ENCODE measurements at regions not wholly inside any gene's neighbourhood (a gene's known extent, or its start where the extent isn't known, plus 50 kb on each side); places are given as distances from the start of the nearest gene placed in this dataset.

DNA sequence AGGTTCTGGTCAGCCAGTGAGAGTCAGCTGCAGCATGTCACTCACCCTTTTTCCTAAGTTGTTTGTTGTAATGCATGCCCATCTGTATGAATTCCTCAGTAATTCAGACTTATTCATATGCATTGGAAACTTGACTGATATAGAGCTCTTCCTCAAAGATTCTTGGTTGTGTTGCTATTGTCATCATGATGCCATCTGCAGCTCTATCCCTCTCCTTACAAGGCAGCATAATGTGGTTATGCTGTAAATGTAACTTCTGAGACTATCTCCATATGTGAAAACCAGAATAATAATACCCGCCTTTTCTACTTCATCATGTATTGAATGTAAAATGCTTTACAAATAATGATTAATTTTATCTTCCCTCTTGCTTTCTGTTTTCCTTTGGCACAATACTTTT is 252.6 kb upstream of the MTPN start:
- no peak for DNase-seq
- Histone ChIP-seq H3K27me3 (no peaks in the 10 kb centered on the region), H3K4me1 (no peaks in the 10 kb centered on the region), H3K9me3 (no peaks in the 10 kb centered on the region), H3K4me3 (no peak overlapping the region), H3K27ac (no peak overlapping the region), H3K36me3 (no peaks in the 10 kb centered on the region)
- WGBS, 2 donors: 94 to 100% methylated on average over 1 of the region's 1 CpG
- intact Hi-C loops (cut with DNase I): no loop called here
- TF ChIP-seq, protein P1, sequence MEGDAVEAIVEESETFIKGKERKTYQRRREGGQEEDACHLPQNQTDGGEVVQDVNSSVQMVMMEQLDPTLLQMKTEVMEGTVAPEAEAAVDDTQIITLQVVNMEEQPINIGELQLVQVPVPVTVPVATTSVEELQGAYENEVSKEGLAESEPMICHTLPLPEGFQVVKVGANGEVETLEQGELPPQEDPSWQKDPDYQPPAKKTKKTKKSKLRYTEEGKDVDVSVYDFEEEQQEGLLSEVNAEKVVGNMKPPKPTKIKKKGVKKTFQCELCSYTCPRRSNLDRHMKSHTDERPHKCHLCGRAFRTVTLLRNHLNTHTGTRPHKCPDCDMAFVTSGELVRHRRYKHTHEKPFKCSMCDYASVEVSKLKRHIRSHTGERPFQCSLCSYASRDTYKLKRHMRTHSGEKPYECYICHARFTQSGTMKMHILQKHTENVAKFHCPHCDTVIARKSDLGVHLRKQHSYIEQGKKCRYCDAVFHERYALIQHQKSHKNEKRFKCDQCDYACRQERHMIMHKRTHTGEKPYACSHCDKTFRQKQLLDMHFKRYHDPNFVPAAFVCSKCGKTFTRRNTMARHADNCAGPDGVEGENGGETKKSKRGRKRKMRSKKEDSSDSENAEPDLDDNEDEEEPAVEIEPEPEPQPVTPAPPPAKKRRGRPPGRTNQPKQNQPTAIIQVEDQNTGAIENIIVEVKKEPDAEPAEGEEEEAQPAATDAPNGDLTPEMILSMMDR (IDR thresholded peaks at IDR 0.05): no peak
- no peak for TF ChIP-seq POLR2A (IDR thresholded peaks at IDR 0.05)

GRCh38 chr7:136228171-136228570 is 251.0 kb upstream of the MTPN start:
- DNase-seq: no peak
- no peak overlapping the region for H3K4me3 ChIP-seq
- no peaks in the 10 kb centered on the region for H3K4me1 ChIP-seq
- H3K9me3 ChIP-seq: no peaks in the 10 kb centered on the region
- intact Hi-C loops (cut with DNase I): no loop called here
- no peak overlapping the region for H3K27ac ChIP-seq
- no peaks in the 10 kb centered on the region for H3K27me3 ChIP-seq
- TF ChIP-seq, protein P1 (IDR thresholded peaks at IDR 0.05): no peak
- TF ChIP-seq POLR2A (IDR thresholded peaks at IDR 0.05): no peak
- H3K36me3 ChIP-seq: no peaks in the 10 kb centered on the region
- WGBS, 2 donors: 43 to 61% methylated on average over 3 of the region's 3 CpGs

- DNase-seq: no peak
- TF ChIP-seq, protein P1 (IDR thresholded peaks at IDR 0.05): no peak
- TF ChIP-seq POLR2A (IDR thresholded peaks at IDR 0.05): no peak
- H3K4me3 ChIP-seq: no peak overlapping the region
- H3K36me3 ChIP-seq: no peaks in the 10 kb centered on the region
- no peaks in the 10 kb centered on the region for H3K27me3 ChIP-seq
- no peaks in the 10 kb centered on the region for H3K9me3 ChIP-seq
- intact Hi-C loops (cut with DNase I): no loop called here
- WGBS, 2 donors: 28 to 43% methylated on average over 1 of the region's 1 CpG
- no peak overlapping the region for H3K27ac ChIP-seq
- no peaks in the 10 kb centered on the region for H3K4me1 ChIP-seq
Measured at GRCh38 chr7:136214356-136214755, 237.2 kb upstream of the MTPN start.

DNA sequence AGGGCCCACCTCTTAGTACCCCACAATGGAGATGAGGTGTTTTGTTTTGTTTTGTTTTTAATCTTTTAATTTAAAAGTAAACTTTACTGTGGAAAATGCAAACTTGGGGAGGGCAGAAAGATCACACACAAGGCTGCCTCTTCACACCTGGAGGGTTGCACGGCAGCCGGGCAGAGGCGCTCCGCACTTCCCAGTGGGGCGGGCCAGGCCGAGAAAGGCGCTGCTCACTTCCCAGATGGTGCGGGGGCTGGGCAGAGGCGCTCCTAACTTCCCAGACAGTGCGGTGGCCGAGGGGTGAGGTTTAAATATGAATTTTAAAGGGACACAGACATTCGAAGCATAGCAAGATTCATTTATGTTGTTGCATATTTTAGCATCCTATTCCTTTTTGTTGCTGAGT is 235.9 kb upstream of the MTPN start:
- Histone ChIP-seq H3K9me3 (no peaks in the 10 kb centered on the region), H3K4me3 (no peak overlapping the region), H3K27me3 (no peaks in the 10 kb centered on the region), H3K27ac (no peak overlapping the region), H3K36me3 (no peaks in the 10 kb centered on the region), H3K4me1 (no peaks in the 10 kb centered on the region)
- TF ChIP-seq, protein P1 (IDR thresholded peaks at IDR 0.05): no peak
- no peak for TF ChIP-seq POLR2A (IDR thresholded peaks at IDR 0.05)
- intact Hi-C loops (cut with DNase I): no loop called here
- no peak for DNase-seq
- 80 to 84% methylated on average over 6 to 11 of the region's 12 CpGs for WGBS, 2 donors

DNA sequence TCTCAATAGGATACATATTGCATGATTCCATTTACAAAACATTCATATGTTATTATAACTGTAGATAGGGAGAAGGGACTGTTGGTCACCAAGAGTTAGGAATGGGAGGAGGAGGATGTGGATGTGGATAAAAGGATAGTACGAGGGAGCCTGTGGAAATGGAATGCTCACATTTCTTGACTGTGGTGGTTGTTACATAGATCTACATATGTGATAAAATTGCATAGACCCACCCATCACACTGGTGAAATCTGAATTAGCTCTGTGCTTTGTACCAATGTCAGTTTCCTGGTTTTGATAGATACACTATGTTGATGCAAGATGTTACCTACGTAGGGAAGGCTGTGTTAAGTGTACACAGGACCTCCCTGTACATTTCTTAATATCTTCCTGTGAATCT is 233.5 kb upstream of the MTPN start:
- H3K4me3 ChIP-seq: no peak overlapping the region
- intact Hi-C loops (cut with DNase I): no loop called here
- 62 to 65% methylated on average over 2 of the region's 2 CpGs for WGBS, 2 donors
- H3K27ac ChIP-seq: no peak overlapping the region
- H3K27me3 ChIP-seq: no peaks in the 10 kb centered on the region
- TF ChIP-seq, protein P1 (IDR thresholded peaks at IDR 0.05): no peak
- no peak for TF ChIP-seq POLR2A (IDR thresholded peaks at IDR 0.05)
- no peaks in the 10 kb centered on the region for H3K4me1 ChIP-seq
- no peaks in the 10 kb centered on the region for H3K9me3 ChIP-seq
- no peak for DNase-seq
- H3K36me3 ChIP-seq: no peaks in the 10 kb centered on the region

Measured in esophagus squamous epithelium (tissue), 5 donors.